Gastroesophageal sphincter (tissue), 4 donors: ENCODE measurements at regions not wholly inside any gene's neighbourhood (a gene's known extent, or its start where the extent isn't known, plus 50 kb on each side); places are given as distances from the start of the nearest gene placed in this dataset.

Source experiments
- ATAC-seq: fragments of 150-250 bp; one replicate; pipeline ENCODE4 v1.9.1; 2016; ENCODE audit warnings: mild to moderate bottlenecking, moderate library complexity
- H3K27ac ChIP-seq, 4 donors: fragments of 200-600 bp; sonication (generic) in 3 of 4; 1 replicate in 3 of 4; 2 replicates in 1 of 4; pipeline ENCODE4 v1.5.1; 2016 to 2019
- H3K27me3 ChIP-seq: fragments of 200-600 bp; sonication (generic); one replicate; pipeline ENCODE4 v1.5.1; 2019
- H3K36me3 ChIP-seq, 2 donors: fragments of 200-600 bp; sonication (generic); one replicate each; pipeline ENCODE4 v1.5.1; 2019; ENCODE audit warnings: control low read depth in 1 of 2
- H3K4me1 ChIP-seq, 3 donors: fragments of 200-600 bp; sonication (generic); 1 replicate in 2 of 3; 2 replicates in 1 of 3; pipeline ENCODE4 v1.5.1; 2016 to 2019; ENCODE audit warnings: control low read depth in 2 of 3
- H3K4me3 ChIP-seq, 2 donors: fragments of 200-600 bp; sonication (generic); one replicate each; pipeline ENCODE4 v1.5.1; 2019; ENCODE audit warnings: mild to moderate bottlenecking in 1 of 2, moderate library complexity in 1 of 2
- H3K9me3 ChIP-seq, 3 donors: fragments of 200-600 bp; sonication (generic); one replicate each; pipeline ENCODE4 v1.5.1; 2017 to 2019; ENCODE audit warnings: control low read depth in 2 of 3
- EP300 ChIP-seq: sonication (generic); formaldehyde crosslinking; IDR thresholded peaks from one replicate; pipeline ENCODE4 v1.6.1; 2017; ENCODE audit warnings: antibody characterized with exemption, mild to moderate bottlenecking
- POLR2A ChIP-seq, 2 donors: fragments of 450-650 bp; IDR thresholded peaks; one replicate each; pipeline ENCODE4 v1.6.1; 2017; ENCODE audit warnings: antibody characterized with exemption in 2 of 2, mild to moderate bottlenecking in 2 of 2, moderate library complexity in 1 of 2
- POLR2AphosphoS5 ChIP-seq: sonication (generic); formaldehyde crosslinking; IDR thresholded peaks from one replicate; pipeline ENCODE4 v1.6.1; 2017; ENCODE audit warnings: antibody characterized with exemption
- WGBS, 2 donors: methylation state at CpG; one replicate each; pipeline ENCODE4 v1.1.5; 2018; ENCODE audit warnings: low coverage in 1 of 2; 5-methylcytosine and 5-hydroxymethylcytosine counted together
- small RNA-seq, 4 donors: library from RNA; depleted of rRNA; stranded (forward); fragments of <200 nt; gene quantifications; one replicate each; pipeline ENCODE3, GENCODE V24; 2016

DNA sequence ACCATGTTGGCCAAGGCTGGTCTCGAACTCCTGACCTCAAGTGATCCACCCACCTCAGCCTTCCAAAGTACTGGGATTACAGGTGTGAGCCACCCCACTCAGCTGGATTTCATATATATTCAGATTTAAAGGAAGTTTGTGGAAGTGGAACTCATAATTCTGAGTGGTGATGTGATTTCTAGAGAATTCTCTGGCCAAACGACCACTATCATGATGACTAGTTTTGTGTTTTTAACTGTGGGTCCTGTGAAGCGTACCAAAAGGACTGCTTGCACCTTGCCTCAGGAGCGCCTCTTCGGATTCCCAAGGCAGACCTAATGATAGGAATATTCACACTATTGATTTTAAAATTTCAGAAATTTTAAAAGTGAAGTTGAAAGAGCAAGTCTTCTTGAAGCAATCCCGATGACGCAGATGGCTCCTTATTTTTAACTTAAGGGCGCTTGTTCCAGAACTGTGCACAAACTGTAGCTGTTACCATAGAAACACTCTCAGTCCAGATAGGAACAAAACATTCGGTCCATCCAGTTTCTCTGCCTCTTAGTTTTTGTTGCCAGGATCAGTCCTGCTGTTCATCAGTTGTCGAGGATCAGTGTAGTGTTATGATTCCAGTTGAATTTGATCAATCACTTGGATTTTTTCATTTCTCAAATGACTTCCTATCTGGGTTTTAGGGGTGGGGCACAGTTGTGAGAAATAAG, 51.7 kb upstream of the CLCN4 start:
- Histone ChIP-seq H3K4me1 (peaks cover 0 to 73% (median 5%) of the 10 kb centered on the region in 3 donors), H3K9me3 (no peaks in the 10 kb centered on the region), H3K36me3 (peaks cover 0 to 10% of the 10 kb centered on the region in 2 donors), H3K4me3 (no peak overlapping the region), H3K27ac (peak overlapping the region; percentile 76 to 89 (median 80)), H3K27me3 (no peaks in the 10 kb centered on the region)
- 14 to 55% methylated on average over 5 to 7 of the region's 10 CpGs for WGBS, 2 donors
- TF ChIP-seq POLR2A (IDR thresholded peaks at IDR 0.05): no peak
- TF ChIP-seq POLR2AphosphoS5: peak; percentile 63
- peak; percentile 32 for TF ChIP-seq EP300
- peak; percentile 82 for ATAC-seq

DNA sequence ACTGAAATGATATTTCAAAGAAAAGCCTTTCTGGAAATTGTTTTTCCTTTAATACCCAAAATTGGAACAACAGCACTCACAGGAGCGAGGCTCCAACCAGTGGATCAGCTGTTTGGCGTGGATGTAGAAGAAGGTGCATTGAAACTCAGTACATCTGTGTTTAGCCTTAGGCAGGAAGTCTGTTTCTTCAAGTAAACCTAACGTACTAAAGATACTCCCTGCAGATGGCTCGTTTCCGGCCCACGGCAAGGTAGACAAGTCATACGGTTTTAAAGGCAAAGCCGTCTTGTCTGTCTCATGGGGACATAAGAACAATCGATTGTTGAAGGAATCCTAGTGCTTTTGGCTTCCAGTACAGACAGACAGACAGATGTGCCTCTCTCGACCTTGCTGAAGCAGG, 50.0 kb upstream of the CLCN4 start:
- no peak for ATAC-seq
- H3K4me3 ChIP-seq: no peak overlapping the region
- no peak for TF ChIP-seq EP300
- no peak for TF ChIP-seq POLR2AphosphoS5
- TF ChIP-seq POLR2A (IDR thresholded peaks at IDR 0.05): no peak
- H3K27ac ChIP-seq: peak overlapping the region; percentile 5 to 81 (median 72)
- no peaks in the 10 kb centered on the region for H3K27me3 ChIP-seq
- H3K36me3 ChIP-seq: peaks cover 0 to 10% of the 10 kb centered on the region in 2 donors
- H3K4me1 ChIP-seq: peaks cover 0 to 73% (median 9%) of the 10 kb centered on the region in 3 donors
- WGBS, 2 donors: 52% methylated on average over 5 of the region's 10 CpGs; no CpG with 5 or more reads in 1 of the 2 donors
- no peaks in the 10 kb centered on the region for H3K9me3 ChIP-seq

Small RNA genes lying in the stretch of these regions (small RNA-seq; reads per million reads assigned to genes)
- 0 reads per million in 4 donors for gene RF00019
